ENCODE measurements at regions not wholly inside any gene's neighbourhood (a gene's known extent, or its start where the extent isn't known, plus 50 kb on each side); places are given as distances from the start of the nearest gene placed in this dataset.

DNA sequence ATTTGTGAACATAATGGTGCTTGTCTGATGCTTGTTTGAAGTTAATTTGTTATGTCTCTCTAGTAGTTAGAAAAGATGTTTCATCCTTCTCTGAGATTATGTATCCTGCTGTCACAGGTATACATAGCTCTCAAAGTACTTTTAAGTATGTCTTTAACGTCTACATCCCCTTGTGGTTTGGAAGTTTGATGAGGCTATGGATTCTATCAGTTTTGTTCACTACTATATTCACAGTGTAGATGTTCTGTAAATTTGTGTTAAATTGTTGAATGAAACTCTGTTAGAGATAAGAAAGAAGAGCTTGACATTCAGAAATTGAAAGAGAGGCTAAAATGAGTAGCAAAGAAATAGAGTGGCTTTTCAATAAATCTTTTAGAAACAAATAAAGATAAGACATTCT lies 304.6 kb upstream of the MIR17HG start:
- no peak for TF ChIP-seq POLR2A (IDR thresholded peaks at IDR 0.05)
- TF ChIP-seq, protein P1, sequence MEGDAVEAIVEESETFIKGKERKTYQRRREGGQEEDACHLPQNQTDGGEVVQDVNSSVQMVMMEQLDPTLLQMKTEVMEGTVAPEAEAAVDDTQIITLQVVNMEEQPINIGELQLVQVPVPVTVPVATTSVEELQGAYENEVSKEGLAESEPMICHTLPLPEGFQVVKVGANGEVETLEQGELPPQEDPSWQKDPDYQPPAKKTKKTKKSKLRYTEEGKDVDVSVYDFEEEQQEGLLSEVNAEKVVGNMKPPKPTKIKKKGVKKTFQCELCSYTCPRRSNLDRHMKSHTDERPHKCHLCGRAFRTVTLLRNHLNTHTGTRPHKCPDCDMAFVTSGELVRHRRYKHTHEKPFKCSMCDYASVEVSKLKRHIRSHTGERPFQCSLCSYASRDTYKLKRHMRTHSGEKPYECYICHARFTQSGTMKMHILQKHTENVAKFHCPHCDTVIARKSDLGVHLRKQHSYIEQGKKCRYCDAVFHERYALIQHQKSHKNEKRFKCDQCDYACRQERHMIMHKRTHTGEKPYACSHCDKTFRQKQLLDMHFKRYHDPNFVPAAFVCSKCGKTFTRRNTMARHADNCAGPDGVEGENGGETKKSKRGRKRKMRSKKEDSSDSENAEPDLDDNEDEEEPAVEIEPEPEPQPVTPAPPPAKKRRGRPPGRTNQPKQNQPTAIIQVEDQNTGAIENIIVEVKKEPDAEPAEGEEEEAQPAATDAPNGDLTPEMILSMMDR (IDR thresholded peaks at IDR 0.05): no peak

Measured in ovary (tissue), 3 donors.